HepG2 (cell line): ENCODE measurements at regions not wholly inside any gene's neighbourhood (a gene's known extent, or its start where the extent isn't known, plus 50 kb on each side); places are given as distances from the start of the nearest gene placed in this dataset.
"Not testable (repeated sequence)": the region's sequence is repeated elsewhere in the genome, so short reads cannot be mapped to it uniquely, and the experiment has no call there.

Source experiments
- ATAC-seq: fragments of 200-7000 bp; cut with Tn5 transposase; 3 replicates; pipeline ENCODE4 v1.9.1; 2020; ENCODE audit warnings: mild to moderate bottlenecking, moderate library complexity
- BruUV-seq: library from RNA; stranded (reverse); fragments of 400-500 nt; replicated peaks from 2 replicates; lab custom pipeline; 2021; lab: Mats Ljungman, UMichigan
- CTCF ChIA-PET: fragments of 300-600 bp; formaldehyde crosslinking; extraction: SDS; loops from one replicate; lab custom pipeline; 2021; ENCODE audit warnings: low total read pairs, inconsistent platforms, low intra/inter-chr PET ratio; lab: Yijun Ruan, JAX
- POLR2A ChIA-PET: fragments of 350-600 bp; sonication (Branson Sonifier 250); formaldehyde crosslinking; loops from one replicate; lab custom pipeline; 2020; ENCODE audit warnings: antibody characterized with exemption, inconsistent platforms; lab: Yijun Ruan, JAX
- DNase-seq: peaks from one replicate; pipeline ENCODE4 v3.0.0-alpha.2; 2015; ENCODE audit warnings: low spot score
- FAIRE-seq: peaks from 3 replicates; lab custom pipeline; 2011; peaks lifted over from hg19 to GRCh38; lab: Jason Lieb, UNC
- H2AFZ ChIP-seq: one replicate; pipeline ENCODE4 v1.6.1; 2011; ENCODE audit warnings: low read length, inconsistent platforms
- H3K27ac ChIP-seq: fragments of 300-600 bp; 3 replicates; pipeline ENCODE4 v1.8.0; 2011; ENCODE audit warnings: mixed run types, mild to moderate bottlenecking, mixed read lengths, low read length, inconsistent platforms; ENCODE audit not compliant: insufficient read depth; ENCODE audit errors: extremely low read length
- H3K27me3 ChIP-seq, 2 experiments: fragments of 200-600 bp in 1 of 2; 2 replicates in 1 of 2; 3 replicates in 1 of 2; pipeline versions ENCODE4 v1.6.0 to v1.8.0; 2011; ENCODE audit warnings: low read length in 2 of 2, mild to moderate bottlenecking in 2 of 2, moderate library complexity in 2 of 2, inconsistent platforms in 1 of 2; ENCODE audit not compliant: insufficient read depth in 2 of 2, control insufficient read depth in 1 of 2
- H3K36me3 ChIP-seq, 2 experiments: fragments of 200-600 bp in 1 of 2; replicated peaks in 1 of 2; 2 replicates in 1 of 2; 3 replicates in 1 of 2; pipeline versions ENCODE4 v1.5.1 to v1.8.0; 2011; ENCODE audit warnings: low read length in 2 of 2, inconsistent platforms in 1 of 2; ENCODE audit not compliant: insufficient read depth in 2 of 2, control insufficient read depth in 1 of 2
- H3K4me1 ChIP-seq: 2 replicates; pipeline ENCODE4 v1.5.1; 2012; ENCODE audit warnings: low read length, inconsistent platforms; ENCODE audit not compliant: insufficient read depth
- H3K4me2 ChIP-seq: 2 replicates; pipeline ENCODE4 v1.6.0; 2011; ENCODE audit warnings: low read depth, low read length, inconsistent platforms
- H3K4me3 ChIP-seq, 3 experiments: fragments of 200-600 bp in 1 of 3; sonication (generic), shearing (Covaris generic) in 1 of 3; replicated peaks in 1 of 3; 2 replicates each; pipeline ENCODE4 v1.5.1; 2011 to 2016; ENCODE audit warnings: low read length in 3 of 3, inconsistent platforms in 2 of 3, low read depth in 2 of 3, mild to moderate bottlenecking in 2 of 3, control low read depth in 1 of 3, mixed read lengths in 1 of 3; ENCODE audit not compliant: insufficient read depth in 1 of 3
- H3K79me2 ChIP-seq: one replicate; pipeline ENCODE4 v1.6.1; 2011; ENCODE audit warnings: low read length, inconsistent platforms; ENCODE audit not compliant: insufficient read depth
- H3K9ac ChIP-seq: 2 replicates; pipeline ENCODE4 v1.6.0; 2011; ENCODE audit warnings: mild to moderate bottlenecking, low read depth, low read length, inconsistent platforms; ENCODE audit not compliant: insufficient read depth
- H3K9me3 ChIP-seq: 2 replicates; pipeline ENCODE4 v1.5.1; 2012; ENCODE audit warnings: mild to moderate bottlenecking, low read length
- H4K20me1 ChIP-seq: 2 replicates; pipeline ENCODE4 v1.6.0; 2011; ENCODE audit warnings: inconsistent platforms, mild to moderate bottlenecking, low read length, moderate library complexity; ENCODE audit not compliant: insufficient read depth
- ASH2L ChIP-seq: fragments of 300-600, 200-600 bp; sonication (generic); IDR thresholded peaks from 2 replicates; pipeline ENCODE4 v1.7.0; 2017; ENCODE audit warnings: low read depth, mild to moderate bottlenecking, moderate library complexity, mixed read lengths, low read length; ENCODE audit not compliant: insufficient read length
- POLR2AphosphoS2 ChIP-seq: IDR thresholded peaks from 2 replicates; pipeline ENCODE4 v1.6.1; 2011; ENCODE audit warnings: low read depth, low read length, improper control_type of control experiment
- RNF2 ChIP-seq: fragments of 450-650 bp; conservative IDR thresholded peaks from 2 replicates; pipeline ENCODE4 v1.6.1; 2016; ENCODE audit warnings: low read depth
- SP2 ChIP-seq: sonication (generic); formaldehyde crosslinking; IDR thresholded peaks from 2 replicates; pipeline ENCODE4 v1.5.1; 2020; ENCODE audit warnings: mild to moderate bottlenecking, missing genetic modification reagents
- SRF ChIP-seq: IDR thresholded peaks from 2 replicates; pipeline ENCODE4 v1.6.1; 2011; ENCODE audit warnings: mild to moderate bottlenecking, low read depth, low read length, moderate library complexity
- TRAFD1 ChIP-seq: sonication (generic); formaldehyde crosslinking; IDR thresholded peaks from 2 replicates; pipeline ENCODE4 v1.5.1; 2020; ENCODE audit warnings: missing genetic modification reagents, mild to moderate bottlenecking, borderline replicate concordance
- ZBTB38 ChIP-seq: sonication (generic); formaldehyde crosslinking; IDR thresholded peaks from 2 replicates; pipeline ENCODE4 v1.5.1; 2020; ENCODE audit warnings: mild to moderate bottlenecking, missing genetic modification reagents
- ZNF260 ChIP-seq: sonication (generic); formaldehyde crosslinking; IDR thresholded peaks from 2 replicates; pipeline ENCODE4 v1.4.0; 2020; ENCODE audit warnings: missing genetic modification reagents, low read depth, mild to moderate bottlenecking, borderline replicate concordance
- ZNF597 ChIP-seq: sonication (generic); formaldehyde crosslinking; IDR thresholded peaks from 2 replicates; pipeline ENCODE4 v1.5.0; 2020; ENCODE audit warnings: missing genetic modification reagents
- ZNF704 ChIP-seq: sonication (generic); formaldehyde crosslinking; IDR thresholded peaks from 2 replicates; pipeline ENCODE4 v1.8.1; 2023; ENCODE audit warnings: mild to moderate bottlenecking, inconsistent platforms, moderate library complexity, missing genetic modification reagents, borderline replicate concordance
- ZNF720 ChIP-seq: sonication (generic); formaldehyde crosslinking; IDR thresholded peaks from 2 replicates; pipeline ENCODE4 v1.4.0; 2020; ENCODE audit warnings: missing genetic modification reagents
- WGBS: methylation state at CpG from one replicate; pipeline ENCODE4 v1.1.6; 2017; ENCODE audit warnings: low lambda C conversion rate; 5-methylcytosine and 5-hydroxymethylcytosine counted together
- in situ Hi-C: cut with HindIII; loops from 2 replicates; pipeline ENCODE4 v1.10.0; 2017; ENCODE audit warnings: low pct_unique_long_range_greater_than_20kb; ENCODE audit not compliant: extremely low pct_ligation_motif_present
- intact Hi-C: fragments of 100-400 bp; cut with micrococcal nuclease; formaldehyde crosslinking; loops from one replicate; pipeline ENCODE4 v1.10.0; 2022; ENCODE audit not compliant: unreplicated experiment

DNA sequence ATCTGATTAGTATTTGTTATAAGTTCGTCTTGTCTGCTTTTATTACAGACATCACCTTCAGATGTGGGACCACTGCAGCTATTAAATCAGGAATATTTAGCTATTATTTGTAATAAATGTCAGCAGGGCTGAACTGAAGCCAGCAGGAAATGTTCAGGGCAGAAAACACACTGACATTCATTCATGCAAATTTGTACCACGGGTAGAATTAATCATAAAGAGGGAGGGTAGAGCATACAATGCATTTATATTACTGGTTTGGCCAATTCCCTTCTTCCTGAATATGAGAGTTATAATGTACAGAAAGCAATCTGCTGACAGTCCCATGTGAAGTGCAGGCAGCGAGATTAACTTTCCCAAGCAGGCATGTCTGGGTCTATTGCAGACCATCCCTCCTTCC, 117.3 kb upstream of the NUDT12 start:
- POLR2A ChIA-PET = no interaction called here
- CTCF ChIA-PET = no interaction called here
- ATAC-seq = no peak
- DNase-seq = no peak
- no peaks in the 10 kb centered on the region for H4K20me1 ChIP-seq
- intact Hi-C loops = no loop called here
- BruUV-seq = no TSS peak
- no peaks in the 10 kb centered on the region for H3K4me1 ChIP-seq
- no peak overlapping the region for H3K27ac ChIP-seq
- H3K9me3 ChIP-seq = no peaks in the 10 kb centered on the region
- H3K79me2 ChIP-seq = no peaks in the 10 kb centered on the region
- in situ Hi-C loops = no loop called here
- H2AFZ ChIP-seq = no peak overlapping the region
- no peak overlapping the region for H3K4me3 ChIP-seq
- no peak overlapping the region for H3K4me2 ChIP-seq
- H3K36me3 ChIP-seq = no peaks in the 10 kb centered on the region
- no peaks in the 10 kb centered on the region for H3K27me3 ChIP-seq
- H3K9ac ChIP-seq = no peak overlapping the region
- TF ChIP-seq SRF (no peak), ZNF597 (no peak), TRAFD1 (CRISPR knock-in tag) (no peak), ZNF704 (CRISPR knock-in tag) (no peak), POLR2AphosphoS2 (no peak), ZBTB38 (no peak), ASH2L (no peak), ZNF260 (CRISPR knock-in tag) (no peak), SP2 (CRISPR knock-in tag) (no peak), ZNF720 (CRISPR knock-in tag) (no peak), RNF2 (no peak)
- WGBS = 0% methylated on average over 3 of the region's 3 CpGs
- no peak for FAIRE-seq

DNA sequence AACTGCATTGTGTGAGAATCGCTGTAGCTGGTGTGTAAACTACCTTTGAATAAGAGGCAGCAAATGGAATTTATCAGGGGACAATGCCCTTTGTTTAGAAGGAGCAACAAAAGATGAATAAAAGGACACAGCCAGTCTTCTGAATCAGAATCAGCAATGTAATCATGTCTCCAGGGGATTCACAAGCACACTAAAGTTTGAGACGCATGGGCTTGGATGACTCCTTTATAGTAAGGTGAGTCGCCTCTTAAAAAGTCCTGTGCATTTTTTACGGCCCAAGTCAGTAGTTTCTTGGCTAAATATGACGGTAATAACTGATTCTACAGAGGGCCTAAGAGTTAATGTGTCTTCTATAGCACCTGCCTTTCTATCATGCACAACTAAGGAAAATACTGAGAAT, 113.6 kb upstream of the NUDT12 start:
- WGBS = 0% methylated on average over 3 of the region's 5 CpGs
- H4K20me1 ChIP-seq, DNase-seq, H3K9me3 ChIP-seq, H3K4me1 ChIP-seq, H3K36me3 ChIP-seq, H3K9ac ChIP-seq, in situ Hi-C loops, ATAC-seq, H3K79me2 ChIP-seq, H3K4me3 ChIP-seq, H3K4me2 ChIP-seq, H2AFZ ChIP-seq, H3K27me3 ChIP-seq, FAIRE-seq, POLR2A ChIA-PET, intact Hi-C loops, BruUV-seq, H3K27ac ChIP-seq, CTCF ChIA-PET: not testable (repeated sequence)
